HCT116 (cell line): ENCODE measurements at regions not wholly inside any gene's neighbourhood (a gene's known extent, or its start where the extent isn't known, plus 50 kb on each side); places are given as distances from the start of the nearest gene placed in this dataset.

Source experiments
- ATAC-seq: fragments of 200-7000 bp; cut with Tn5 transposase; 2 replicates; pipeline ENCODE4 v1.9.1; 2020; ENCODE audit warnings: mild to moderate bottlenecking, moderate library complexity
- BruUV-seq: library from RNA; stranded (reverse); fragments of 400-500 nt; replicated peaks from 2 replicates; lab custom pipeline; 2021; lab: Mats Ljungman, UMichigan
- CTCF ChIA-PET: fragments of 300-600 bp; sonication (Branson Sonifier 250); formaldehyde crosslinking; loops from one replicate; lab custom pipeline; 2021; ENCODE audit warnings: antibody characterized with exemption; lab: Charles Lee
- POLR2A ChIA-PET: fragments of 300-600, 350-600 bp; sonication (Branson Sonifier 250); formaldehyde crosslinking; loops from one replicate; lab custom pipeline; 2021; ENCODE audit warnings: antibody characterized with exemption; lab: Charles Lee
- RAD21 ChIA-PET, 2 experiments: fragments of 300-600 bp; sonication (Branson Sonifier 250); formaldehyde crosslinking; loops; one replicate each; lab custom pipeline; 2023; ENCODE audit warnings: low total read pairs in 2 of 2; ENCODE audit not compliant: uncharacterized antibody in 2 of 2, unreplicated experiment in 2 of 2, low non-redundant PET in 1 of 2; lab: Charles Lee
- DNase-seq: peaks from one replicate; pipeline ENCODE4 v3.0.0-alpha.2; 2010; ENCODE audit warnings: low read depth, low spot score
- H2AFZ ChIP-seq: fragments of 200-600 bp; shearing (Covaris generic), sonication (generic); 2 replicates; pipeline ENCODE4 v1.6.1; 2017; ENCODE audit warnings: low read depth, mixed run types, mixed read lengths, antibody characterized with exemption, low read length; ENCODE audit not compliant: poor library complexity, severe bottlenecking
- H3K27ac ChIP-seq: 2 replicates; pipeline ENCODE4 v1.5.1; 2012; ENCODE audit warnings: low read depth, low read length
- H3K27me3 ChIP-seq: fragments of 200-600 bp; sonication (generic); 2 replicates; pipeline ENCODE4 v1.6.1; 2016; ENCODE audit warnings: mixed run types, low read length, mixed read lengths; ENCODE audit not compliant: insufficient read depth
- H3K36me3 ChIP-seq, 2 experiments: fragments of 200-500 bp in 1 of 2; fragments of 200-600 bp in 1 of 2; sonication (Bioruptor generic) in 1 of 2; sonication (generic) in 1 of 2; 2 replicates each; pipeline versions ENCODE4 v1.5.1 to v1.6.1; 2014 to 2016; ENCODE audit warnings: low read length in 2 of 2, inconsistent platforms in 1 of 2, mixed read lengths in 1 of 2, mixed run types in 1 of 2; ENCODE audit not compliant: insufficient read depth in 2 of 2, control insufficient read depth in 1 of 2
- H3K4me1 ChIP-seq, 2 experiments: fragments of 200-600 bp in 1 of 2; sonication (generic) in 1 of 2; 2 replicates each; pipeline versions ENCODE4 v1.5.1 to v1.6.1; 2012 to 2017; ENCODE audit warnings: low read length in 2 of 2, inconsistent platforms in 1 of 2, mild to moderate bottlenecking in 1 of 2, mixed read lengths in 1 of 2, mixed run types in 1 of 2, moderate library complexity in 1 of 2; ENCODE audit not compliant: insufficient read depth in 2 of 2, control insufficient read depth in 1 of 2
- H3K4me2 ChIP-seq: fragments of 200-600 bp; sonication (generic); 2 replicates; pipeline ENCODE4 v1.6.1; 2017; ENCODE audit warnings: mixed run types, low read length, mixed read lengths
- H3K4me3 ChIP-seq, 2 experiments: fragments of 200-600 bp in 1 of 2; sonication (generic) in 1 of 2; replicated peaks in 1 of 2; 2 replicates each; pipeline ENCODE4 v1.5.1; 2011 to 2016; ENCODE audit warnings: low read length in 2 of 2, control low read depth in 1 of 2, low read depth in 1 of 2, mild to moderate bottlenecking in 1 of 2, mixed read lengths in 1 of 2, mixed run types in 1 of 2
- H3K79me2 ChIP-seq: fragments of 200-600 bp; sonication (generic); 2 replicates; pipeline ENCODE4 v1.6.1; 2017; ENCODE audit warnings: mild to moderate bottlenecking, mixed run types, low read length, moderate library complexity, mixed read lengths; ENCODE audit not compliant: insufficient read depth
- H3K9ac ChIP-seq: fragments of 200-600 bp; sonication (generic); 2 replicates; pipeline ENCODE4 v1.6.1; 2016; ENCODE audit warnings: low read length, mixed read lengths
- H3K9me2 ChIP-seq: fragments of 200-600 bp; sonication (generic), shearing (Covaris generic); 2 replicates; pipeline ENCODE4 v1.6.1; 2017; ENCODE audit warnings: mixed run types, mild to moderate bottlenecking, moderate library complexity; ENCODE audit not compliant: insufficient read depth
- H3K9me3 ChIP-seq, 2 experiments: fragments of 200-500 bp in 1 of 2; fragments of 200-600 bp in 1 of 2; sonication (Bioruptor generic) in 1 of 2; sonication (generic) in 1 of 2; 2 replicates each; pipeline ENCODE4 v1.6.1; 2014 to 2017; ENCODE audit warnings: low read length in 2 of 2, mixed read lengths in 2 of 2, inconsistent platforms in 1 of 2, low read depth in 1 of 2, mild to moderate bottlenecking in 1 of 2, mixed run types in 1 of 2, moderate library complexity in 1 of 2; ENCODE audit not compliant: control insufficient read depth in 1 of 2, insufficient read depth in 1 of 2
- H4K20me1 ChIP-seq: fragments of 200-600 bp; sonication (generic), shearing (Covaris generic); 2 replicates; pipeline ENCODE4 v1.6.1; 2017; ENCODE audit warnings: mixed run types, mild to moderate bottlenecking, moderate library complexity; ENCODE audit not compliant: insufficient read depth
- CBX3 ChIP-seq: IDR thresholded peaks from 2 replicates; pipeline ENCODE4 v1.6.1; 2012; ENCODE audit warnings: low read depth
- CEBPB ChIP-seq: IDR thresholded peaks from 2 replicates; pipeline ENCODE4 v1.6.1; 2012; ENCODE audit warnings: low read depth
- EGR1 ChIP-seq: IDR thresholded peaks from 2 replicates; pipeline ENCODE4 v1.6.1; 2012; ENCODE audit warnings: low read depth
- ELF1 ChIP-seq: IDR thresholded peaks from 2 replicates; pipeline ENCODE4 v1.6.1; 2012; ENCODE audit warnings: low read depth, borderline replicate concordance
- EZH2phosphoT487 ChIP-seq: fragments of 200-600 bp; IDR thresholded peaks from 2 replicates; pipeline ENCODE4 v1.6.1; 2018; ENCODE audit warnings: antibody characterized with exemption, borderline replicate concordance
- FOSL1 ChIP-seq: IDR thresholded peaks from 2 replicates; pipeline ENCODE4 v1.6.1; 2012; ENCODE audit warnings: low read depth
- JUND ChIP-seq: IDR thresholded peaks from 2 replicates; pipeline ENCODE4 v1.6.1; 2012
- MAX ChIP-seq: IDR thresholded peaks from 2 replicates; pipeline ENCODE4 v1.6.1; 2012
- POLR2A ChIP-seq: IDR thresholded peaks from 2 replicates; pipeline ENCODE4 v1.7.0; 2011; ENCODE audit warnings: borderline replicate concordance; ENCODE audit not compliant: insufficient read depth, insufficient read length; ENCODE audit errors: extremely low read depth
- SIN3A ChIP-seq: IDR thresholded peaks from 2 replicates; pipeline ENCODE4 v1.6.1; 2012; ENCODE audit warnings: low read depth
- SP1 ChIP-seq: IDR thresholded peaks from 2 replicates; pipeline ENCODE4 v1.6.1; 2012; ENCODE audit warnings: low read depth
- SRF ChIP-seq: IDR thresholded peaks from 2 replicates; pipeline ENCODE4 v1.6.1; 2012; ENCODE audit warnings: low read depth
- YY1 ChIP-seq: IDR thresholded peaks from 2 replicates; pipeline ENCODE4 v1.6.1; 2011; ENCODE audit warnings: low read length, low read depth, moderate library complexity, mild to moderate bottlenecking; ENCODE audit not compliant: insufficient replicate concordance; ENCODE audit errors: extremely low read depth
- ZNF274 ChIP-seq: fragments of 200-500 bp; sonication (Bioruptor generic); IDR thresholded peaks from 2 replicates; pipeline ENCODE4 v1.6.1; 2014; ENCODE audit warnings: mild to moderate bottlenecking, low read depth, low read length, inconsistent platforms
- intact Hi-C: fragments of 100-400 bp; cut with micrococcal nuclease; formaldehyde crosslinking; loops from 2 replicates; pipeline ENCODE4 v1.10.0; 2022
- TF ChIP-seq, protein P1 (sequence below), 3 experiments: fragments of 200-600 bp in 1 of 3; sonication (generic) in 1 of 3; IDR thresholded peaks in 2 of 3; conservative IDR thresholded peaks in 1 of 3; 2 replicates each; pipeline ENCODE4 v1.5.1; 2012 to 2017; ENCODE audit warnings: low read depth in 2 of 3, low read length in 2 of 3, antibody characterized with exemption in 1 of 3, borderline replicate concordance in 1 of 3, control low read depth in 1 of 3, mild to moderate bottlenecking in 1 of 3, mixed read lengths in 1 of 3, mixed run types in 1 of 3, moderate library complexity in 1 of 3; ENCODE audit not compliant: insufficient read depth in 1 of 3

- Histone ChIP-seq H3K9me2 (no peaks in the 10 kb centered on the region), H3K4me1 (peaks cover 6 to 7% of the 10 kb centered on the region in 2 experiments; a peak in 2 of 4 replicates), H4K20me1 (no peaks in the 10 kb centered on the region), H2AFZ (no peak overlapping the region), H3K9me3 (no peaks in the 10 kb centered on the region), H3K79me2 (no peaks in the 10 kb centered on the region), H3K4me3 (no peak overlapping the region), H3K36me3 (no peaks in the 10 kb centered on the region), H3K27me3 (no peaks in the 10 kb centered on the region), H3K4me2 (no peak overlapping the region), H3K9ac (no peak overlapping the region), H3K27ac (no peak overlapping the region)
- ATAC-seq: no peak
- ChIA-PET RAD21 (no interaction called here), CTCF (no interaction called here), POLR2A (no interaction called here)
- no TSS peak for BruUV-seq
- intact Hi-C loops: no loop called here
- TF ChIP-seq CEBPB: no peak
- no peak for TF ChIP-seq ELF1
- TF ChIP-seq JUND: no peak
- no peak for TF ChIP-seq SIN3A
- no peak for TF ChIP-seq POLR2A
- no peak for TF ChIP-seq SRF
- no peak for TF ChIP-seq ZNF274
- TF ChIP-seq CBX3: no peak
- no peak for TF ChIP-seq YY1
- no peak for TF ChIP-seq EZH2phosphoT487
- DNase-seq: no peak
These were observed 55.4 kb upstream of the SPPL2A start for GRCh38 chr15:50820808-50821382.

DNA sequence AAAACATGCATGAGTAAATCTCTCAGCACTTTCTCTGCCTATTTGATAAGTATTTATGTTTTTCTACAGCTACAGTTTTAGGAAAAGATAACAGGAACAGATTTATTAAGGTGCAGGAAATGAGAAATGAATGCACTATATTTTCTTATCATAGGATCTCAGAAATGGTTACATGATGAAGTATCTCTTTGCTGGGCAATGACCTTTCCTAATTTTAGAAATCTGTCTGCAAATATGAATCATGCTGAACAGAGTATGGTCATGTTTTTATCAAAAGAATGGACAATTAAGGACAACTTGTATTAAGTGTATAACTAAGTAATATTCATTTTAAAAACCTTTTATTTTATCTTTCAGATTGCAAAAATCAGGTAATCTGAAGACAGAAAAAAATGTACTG lies 53.8 kb upstream of the SPPL2A start:
- Histone ChIP-seq H3K4me1 (peaks cover 7 to 8% of the 10 kb centered on the region in 2 experiments; a peak in 2 of 4 replicates), H2AFZ (no peak overlapping the region), H3K9me2 (no peaks in the 10 kb centered on the region), H3K79me2 (no peaks in the 10 kb centered on the region), H3K27ac (no peak overlapping the region), H4K20me1 (no peaks in the 10 kb centered on the region), H3K27me3 (no peaks in the 10 kb centered on the region), H3K9ac (no peak overlapping the region), H3K9me3 (no peaks in the 10 kb centered on the region), H3K4me2 (no peak overlapping the region), H3K36me3 (no peaks in the 10 kb centered on the region), H3K4me3 (no peak overlapping the region)
- ChIA-PET RAD21 (no interaction called here), POLR2A (no interaction called here), CTCF (no interaction called here)
- no TSS peak for BruUV-seq
- intact Hi-C loops: no loop called here
- DNase-seq (no peak), ATAC-seq (no peak)
- TF ChIP-seq SP1 (no peak), CEBPB (no peak), EGR1 (no peak), FOSL1 (no peak), CBX3 (no peak), MAX (no peak), POLR2A (no peak), YY1 (no peak), ZNF274 (no peak)
- TF ChIP-seq, protein P1, sequence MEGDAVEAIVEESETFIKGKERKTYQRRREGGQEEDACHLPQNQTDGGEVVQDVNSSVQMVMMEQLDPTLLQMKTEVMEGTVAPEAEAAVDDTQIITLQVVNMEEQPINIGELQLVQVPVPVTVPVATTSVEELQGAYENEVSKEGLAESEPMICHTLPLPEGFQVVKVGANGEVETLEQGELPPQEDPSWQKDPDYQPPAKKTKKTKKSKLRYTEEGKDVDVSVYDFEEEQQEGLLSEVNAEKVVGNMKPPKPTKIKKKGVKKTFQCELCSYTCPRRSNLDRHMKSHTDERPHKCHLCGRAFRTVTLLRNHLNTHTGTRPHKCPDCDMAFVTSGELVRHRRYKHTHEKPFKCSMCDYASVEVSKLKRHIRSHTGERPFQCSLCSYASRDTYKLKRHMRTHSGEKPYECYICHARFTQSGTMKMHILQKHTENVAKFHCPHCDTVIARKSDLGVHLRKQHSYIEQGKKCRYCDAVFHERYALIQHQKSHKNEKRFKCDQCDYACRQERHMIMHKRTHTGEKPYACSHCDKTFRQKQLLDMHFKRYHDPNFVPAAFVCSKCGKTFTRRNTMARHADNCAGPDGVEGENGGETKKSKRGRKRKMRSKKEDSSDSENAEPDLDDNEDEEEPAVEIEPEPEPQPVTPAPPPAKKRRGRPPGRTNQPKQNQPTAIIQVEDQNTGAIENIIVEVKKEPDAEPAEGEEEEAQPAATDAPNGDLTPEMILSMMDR (IDR thresholded peaks at IDR 0.05 in 2 of 3, conservative IDR thresholded peaks at IDR 0.05 in 1 of 3; ENCODE audit: borderline replicate concordance in 1 of 3, insufficient read depth in 1 of 3, low read depth in 2 of 3, low read length in 2 of 3): no peak
